ENCODE measurements at regions not wholly inside any gene's neighbourhood (a gene's known extent, or its start where the extent isn't known, plus 50 kb on each side); places are given as distances from the start of the nearest gene placed in this dataset.

GRCh38 chr5:107269678-107270077, 401.1 kb downstream of the EFNA5 start:
- DNase-seq (ENCODE audit: low read depth), result no peak
- no peak for TF ChIP-seq CTCF (IDR thresholded peaks at IDR 0.05; ENCODE audit: insufficient read depth, low read length, poor library complexity, severe bottlenecking)
- H3K36me3 ChIP-seq (ENCODE audit: control insufficient read depth, insufficient read depth, low read length), result no peaks in the 10 kb centered on the region
- H3K27me3 ChIP-seq (ENCODE audit: control insufficient read depth, insufficient read depth, low read length), result no peaks in the 10 kb centered on the region
- no peak overlapping the region for H3K4me3 ChIP-seq (ENCODE audit: low read depth, low read length)

DNA sequence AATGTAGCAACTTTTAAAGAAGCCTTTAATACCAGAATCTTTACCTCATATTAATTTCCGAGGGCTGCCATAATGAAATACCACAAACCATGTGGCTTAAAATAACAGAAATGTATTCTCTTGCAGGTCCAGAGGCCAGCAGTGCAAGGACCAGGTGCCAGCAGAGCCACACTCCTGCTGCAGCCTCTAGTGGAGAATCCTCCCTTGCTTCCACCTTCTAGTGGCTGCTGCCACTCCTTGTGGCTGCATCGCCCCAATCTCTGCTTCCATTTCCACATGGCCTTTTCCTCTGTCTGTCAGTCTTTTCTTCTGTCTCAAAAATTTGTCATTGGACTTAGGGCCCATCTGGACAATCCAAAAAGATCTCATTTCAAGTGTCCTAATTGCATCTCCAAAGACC, 401.5 kb downstream of the EFNA5 start:
- H3K4me3 ChIP-seq (ENCODE audit: low read depth, low read length), result no peak overlapping the region
- H3K27me3 ChIP-seq (ENCODE audit: control insufficient read depth, insufficient read depth, low read length), result no peaks in the 10 kb centered on the region
- DNase-seq (ENCODE audit: low read depth), result no peak
- TF ChIP-seq CTCF (IDR thresholded peaks at IDR 0.05; ENCODE audit: insufficient read depth, low read length, poor library complexity, severe bottlenecking), result no peak
- H3K36me3 ChIP-seq (ENCODE audit: control insufficient read depth, insufficient read depth, low read length), result no peaks in the 10 kb centered on the region

DNA sequence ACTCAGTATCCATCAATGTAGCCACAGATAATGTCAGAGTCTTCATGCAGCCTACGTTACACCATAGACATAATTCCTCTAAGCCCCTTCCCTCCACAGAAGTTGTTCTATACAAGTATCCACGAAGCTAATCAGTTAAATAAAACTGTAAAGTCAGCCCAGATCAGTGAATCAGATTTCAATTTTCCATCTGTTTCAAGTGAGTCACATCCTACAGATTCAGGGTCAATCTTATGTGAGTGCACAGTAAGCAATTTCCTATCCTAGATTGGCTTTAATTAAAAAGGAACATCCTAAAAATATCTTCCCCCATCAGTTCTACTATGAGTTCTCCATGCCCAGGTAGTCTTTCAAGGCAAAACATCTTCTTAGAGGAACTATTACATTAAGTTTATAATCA, 402.5 kb downstream of the EFNA5 start:
- DNase-seq (ENCODE audit: low read depth), result no peak
- TF ChIP-seq CTCF (IDR thresholded peaks at IDR 0.05; ENCODE audit: insufficient read depth, low read length, poor library complexity, severe bottlenecking), result no peak
- Histone ChIP-seq H3K27me3 (ENCODE audit: control insufficient read depth, insufficient read depth, low read length) (no peaks in the 10 kb centered on the region), H3K4me3 (ENCODE audit: low read depth, low read length) (no peak overlapping the region), H3K36me3 (ENCODE audit: control insufficient read depth, insufficient read depth, low read length) (no peaks in the 10 kb centered on the region)

DNA sequence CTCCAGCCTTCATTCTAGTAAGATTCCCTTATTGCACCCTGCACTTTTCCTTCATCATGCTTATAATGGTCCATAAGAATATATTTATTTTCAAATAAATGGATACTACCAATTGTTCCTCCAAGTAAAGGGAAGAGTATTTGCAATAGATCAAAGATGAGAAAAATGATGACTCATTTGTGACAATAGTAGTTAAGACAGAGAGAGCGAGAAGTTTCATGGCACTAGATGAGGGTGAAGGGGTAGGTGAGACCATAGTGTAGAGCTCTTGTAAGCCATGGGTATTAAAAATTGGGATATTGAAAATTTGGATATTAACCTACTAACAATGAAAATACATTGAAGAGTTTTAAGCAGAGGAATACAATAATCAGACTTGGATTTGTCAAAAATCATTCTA, 404.6 kb downstream of the EFNA5 start:
- no peaks in the 10 kb centered on the region for H3K36me3 ChIP-seq (ENCODE audit: control insufficient read depth, insufficient read depth, low read length)
- no peak for TF ChIP-seq CTCF (IDR thresholded peaks at IDR 0.05; ENCODE audit: insufficient read depth, low read length, poor library complexity, severe bottlenecking)
- H3K27me3 ChIP-seq (ENCODE audit: control insufficient read depth, insufficient read depth, low read length), result no peaks in the 10 kb centered on the region
- DNase-seq (ENCODE audit: low read depth), result no peak
- H3K4me3 ChIP-seq (ENCODE audit: low read depth, low read length), result no peak overlapping the region

DNA sequence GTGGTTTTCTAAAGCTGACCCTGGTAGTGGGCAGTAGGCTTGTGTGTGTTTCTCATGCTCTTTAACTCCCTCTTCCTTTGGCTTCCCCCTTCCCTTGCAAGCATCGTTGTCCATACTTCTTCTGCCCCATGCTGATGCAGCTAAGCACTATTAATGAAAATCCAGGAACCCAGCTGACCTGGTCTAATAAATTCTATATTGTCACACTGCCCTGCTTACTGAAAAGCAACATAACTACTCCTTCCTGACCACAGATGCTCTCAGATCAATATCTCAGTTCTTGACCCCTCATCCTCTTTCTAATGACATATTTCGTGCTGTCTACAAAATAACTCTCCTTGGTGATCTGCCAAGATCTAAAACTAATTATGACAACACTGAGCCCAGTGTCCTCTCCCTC, 405.5 kb downstream of the EFNA5 start:
- DNase-seq (ENCODE audit: low read depth), result no peak
- TF ChIP-seq CTCF (IDR thresholded peaks at IDR 0.05; ENCODE audit: insufficient read depth, low read length, poor library complexity, severe bottlenecking), result no peak
- no peaks in the 10 kb centered on the region for H3K27me3 ChIP-seq (ENCODE audit: control insufficient read depth, insufficient read depth, low read length)
- H3K4me3 ChIP-seq (ENCODE audit: low read depth, low read length), result no peak overlapping the region
- no peaks in the 10 kb centered on the region for H3K36me3 ChIP-seq (ENCODE audit: control insufficient read depth, insufficient read depth, low read length)

- no peak overlapping the region for H3K4me3 ChIP-seq (ENCODE audit: low read depth, low read length)
- H3K27me3 ChIP-seq (ENCODE audit: control insufficient read depth, insufficient read depth, low read length), result no peaks in the 10 kb centered on the region
- TF ChIP-seq CTCF (IDR thresholded peaks at IDR 0.05; ENCODE audit: insufficient read depth, low read length, poor library complexity, severe bottlenecking), result no peak
- DNase-seq (ENCODE audit: low read depth), result no peak
- H3K36me3 ChIP-seq (ENCODE audit: control insufficient read depth, insufficient read depth, low read length), result no peaks in the 10 kb centered on the region
Measured at GRCh38 chr5:107263387-107264018, 407.2 kb downstream of the EFNA5 start.
